Mesenchymal stem cell (in vitro differentiated cells and primary cell): ENCODE measurements at regions not wholly inside any gene's neighbourhood (a gene's known extent, or its start where the extent isn't known, plus 50 kb on each side); places are given as distances from the start of the nearest gene placed in this dataset.

ENCODE experiments used
- DNase-seq: peaks from one replicate; pipeline ENCODE4 v3.0.0-alpha.2; 2013
- H2AFZ ChIP-seq: one replicate; pipeline ENCODE4 v1.6.1; 2013; ENCODE audit warnings: low read depth, mild to moderate bottlenecking, control low read depth, inconsistent platforms, low read length, moderate library complexity
- H2AK5ac ChIP-seq: 2 replicates; pipeline ENCODE4 v1.6.1; 2013; ENCODE audit warnings: low read length, moderate library complexity, mild to moderate bottlenecking, inconsistent platforms; ENCODE audit not compliant: severe bottlenecking
- H2BK120ac ChIP-seq: one replicate; pipeline ENCODE4 v1.6.1; 2013; ENCODE audit warnings: low read depth, mild to moderate bottlenecking, inconsistent platforms, low read length, moderate library complexity
- H2BK12ac ChIP-seq, 2 experiments: one replicate each; pipeline ENCODE4 v1.6.1; 2013; ENCODE audit warnings: inconsistent platforms in 2 of 2, low read length in 2 of 2, mild to moderate bottlenecking in 2 of 2, moderate library complexity in 2 of 2, control low read depth in 1 of 2
- H2BK15ac ChIP-seq: one replicate; pipeline ENCODE4 v1.6.1; 2013; ENCODE audit warnings: mild to moderate bottlenecking, low read depth, inconsistent platforms; ENCODE audit not compliant: poor library complexity, severe bottlenecking
- H2BK5ac ChIP-seq: 2 replicates; pipeline ENCODE4 v1.6.1; 2013; ENCODE audit warnings: low read depth, mild to moderate bottlenecking, low read length, control low read depth, inconsistent platforms; ENCODE audit not compliant: poor library complexity, severe bottlenecking
- H3K14ac ChIP-seq, 2 experiments: one replicate each; pipeline ENCODE4 v1.6.1; 2013; ENCODE audit warnings: inconsistent platforms in 2 of 2, low read length in 2 of 2, control low read depth in 1 of 2, mild to moderate bottlenecking in 1 of 2, moderate library complexity in 1 of 2
- H3K18ac ChIP-seq, 2 experiments: one replicate each; pipeline ENCODE4 v1.6.1; 2013; ENCODE audit warnings: inconsistent platforms in 2 of 2, low read length in 2 of 2, control low read depth in 1 of 2, low read depth in 1 of 2, mild to moderate bottlenecking in 1 of 2
- H3K23ac ChIP-seq, 2 experiments: one replicate each; pipeline ENCODE4 v1.6.1; 2013; ENCODE audit warnings: inconsistent platforms in 2 of 2, low read length in 2 of 2, mild to moderate bottlenecking in 2 of 2, moderate library complexity in 2 of 2, control low read depth in 1 of 2
- H3K27ac ChIP-seq: 2 replicates; pipeline ENCODE4 v1.5.1; 2013; ENCODE audit warnings: mild to moderate bottlenecking, moderate library complexity, low read length, control low read depth, inconsistent platforms; ENCODE audit not compliant: poor library complexity, severe bottlenecking
- H3K27me3 ChIP-seq, 2 experiments: 2 replicates each; pipeline versions ENCODE4 v1.6.1 to v1.7.0; 2013; ENCODE audit warnings: low read length in 2 of 2, mild to moderate bottlenecking in 2 of 2, moderate library complexity in 2 of 2, control low read depth in 1 of 2, inconsistent platforms in 1 of 2; ENCODE audit not compliant: control insufficient read depth in 1 of 2, insufficient read depth in 1 of 2
- H3K36me3 ChIP-seq, 2 experiments: 2 replicates each; pipeline versions ENCODE4 v1.6.1 to v1.7.0; 2013; ENCODE audit warnings: low read length in 2 of 2, control low read depth in 1 of 2, inconsistent platforms in 1 of 2, low read depth in 1 of 2, mild to moderate bottlenecking in 1 of 2; ENCODE audit not compliant: insufficient read depth in 2 of 2, control insufficient read depth in 1 of 2
- H3K4ac ChIP-seq, 2 experiments: one replicate each; pipeline ENCODE4 v1.6.1; 2013; ENCODE audit warnings: inconsistent platforms in 2 of 2, low read length in 2 of 2, mild to moderate bottlenecking in 2 of 2, moderate library complexity in 2 of 2, control low read depth in 1 of 2, low read depth in 1 of 2
- H3K4me1 ChIP-seq: 2 replicates; pipeline ENCODE4 v1.6.1; 2013; ENCODE audit warnings: low read depth, low read length, control low read depth; ENCODE audit not compliant: control insufficient read depth, insufficient read depth
- H3K4me2 ChIP-seq: 2 replicates; pipeline ENCODE4 v1.6.1; 2013; ENCODE audit warnings: low read length, mild to moderate bottlenecking, inconsistent platforms; ENCODE audit not compliant: poor library complexity, severe bottlenecking
- H3K4me3 ChIP-seq, 2 experiments: 2 replicates each; pipeline versions ENCODE4 v1.5.1 to v1.7.0; 2013; ENCODE audit warnings: low read length in 2 of 2, mild to moderate bottlenecking in 2 of 2, control low read depth in 1 of 2, low read depth in 1 of 2; ENCODE audit not compliant: insufficient read depth in 1 of 2
- H3K79me1 ChIP-seq: replicated peaks from 2 replicates; pipeline ENCODE4 v1.6.1; 2013; ENCODE audit warnings: mild to moderate bottlenecking, control low read depth, low read length, inconsistent platforms; ENCODE audit not compliant: poor library complexity, severe bottlenecking
- H3K9ac ChIP-seq: 2 replicates; pipeline ENCODE4 v1.7.0; 2013; ENCODE audit warnings: mild to moderate bottlenecking, low read length, moderate library complexity
- H3K9me3 ChIP-seq: 2 replicates; pipeline ENCODE4 v1.7.0; 2013; ENCODE audit warnings: mild to moderate bottlenecking, low read length; ENCODE audit not compliant: control insufficient read depth
- H4K8ac ChIP-seq: one replicate; pipeline ENCODE4 v1.6.1; 2013; ENCODE audit warnings: inconsistent platforms, mild to moderate bottlenecking, low read length, moderate library complexity
- H4K91ac ChIP-seq: one replicate; pipeline ENCODE4 v1.6.1; 2013; ENCODE audit warnings: mild to moderate bottlenecking, low read length, inconsistent platforms
- WGBS: methylation state at CpG from one replicate; pipeline ENCODE4 v1.1.7; 2013; ENCODE audit warnings: mixed read lengths; 5-methylcytosine and 5-hydroxymethylcytosine counted together

DNA sequence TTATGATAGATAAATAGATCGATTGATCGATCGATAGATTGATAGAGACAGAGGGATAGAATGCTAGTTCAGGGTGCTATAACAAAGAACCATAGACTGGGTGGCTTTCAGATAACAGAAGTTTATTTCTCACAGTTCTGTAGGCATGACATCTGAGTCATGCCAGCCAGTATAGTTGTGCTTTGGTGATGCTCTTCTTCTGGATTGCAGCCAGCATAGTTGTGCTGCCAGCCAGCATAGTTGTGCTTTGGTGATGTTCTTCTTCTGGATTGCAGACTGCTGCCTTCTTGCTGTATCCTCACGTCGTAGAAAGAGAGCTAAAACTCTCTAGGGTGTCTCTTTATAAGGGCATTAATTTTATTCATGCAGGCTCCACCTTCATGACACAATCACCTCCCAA lies 860.8 kb downstream of the BRINP3 start:
- no peak overlapping the region for H2AFZ ChIP-seq
- no peak overlapping the region for H2BK5ac ChIP-seq
- H3K4me3 ChIP-seq: no peak overlapping the region
- 96% methylated on average over 3 of the region's 5 CpGs for WGBS
- no peak overlapping the region for H3K4ac ChIP-seq
- H4K8ac ChIP-seq: no peak overlapping the region
- H3K9ac ChIP-seq: no peak overlapping the region
- H3K9me3 ChIP-seq: no peaks in the 10 kb centered on the region
- H3K27me3 ChIP-seq: no peaks in the 10 kb centered on the region
- no peaks in the 10 kb centered on the region for H3K79me1 ChIP-seq
- H2BK15ac ChIP-seq: no peak overlapping the region
- H3K23ac ChIP-seq: no peak overlapping the region
- H3K18ac ChIP-seq: no peak overlapping the region
- H3K27ac ChIP-seq: peak overlapping the region; percentile 41
- H4K91ac ChIP-seq: no peak overlapping the region
- H3K14ac ChIP-seq: no peak overlapping the region
- no peaks in the 10 kb centered on the region for H3K4me1 ChIP-seq
- H2BK12ac ChIP-seq: no peak overlapping the region
- H3K4me2 ChIP-seq: no peak overlapping the region
- H2AK5ac ChIP-seq: no peak overlapping the region
- no peak for DNase-seq
- H2BK120ac ChIP-seq: no peak overlapping the region
- H3K36me3 ChIP-seq: no peaks in the 10 kb centered on the region

DNA sequence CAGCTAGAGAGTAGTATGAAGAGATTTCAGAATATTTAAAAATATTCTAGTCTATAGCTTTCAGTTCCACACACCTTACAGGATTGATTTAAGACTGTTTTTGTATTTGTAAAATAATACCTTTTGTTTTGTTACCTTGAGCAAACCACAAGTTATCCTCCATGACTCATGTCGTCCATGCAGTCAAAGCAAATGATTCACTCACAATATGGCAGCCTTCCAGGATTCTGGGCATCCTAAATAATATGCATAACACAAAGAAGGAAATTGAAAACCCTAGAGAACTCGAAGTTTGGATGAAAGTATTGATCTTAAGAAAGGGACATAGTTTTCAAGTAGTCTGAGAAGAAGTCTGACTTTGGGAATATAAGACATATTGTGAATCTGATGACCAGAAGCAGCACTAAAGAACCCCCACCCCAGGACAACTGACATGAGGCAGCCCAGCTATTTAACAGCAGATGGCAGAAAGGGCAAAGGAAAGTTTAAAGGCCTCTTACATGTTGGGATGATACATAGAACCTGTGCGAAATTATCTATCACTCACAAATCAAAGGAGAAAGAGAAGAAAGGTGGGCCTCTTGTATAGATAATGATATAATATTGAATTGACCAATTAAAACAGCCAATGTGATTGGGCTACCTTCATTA lies 857.9 kb downstream of the BRINP3 start:
- Histone ChIP-seq H3K4me1 (no peaks in the 10 kb centered on the region), H2BK120ac (no peak overlapping the region), H3K9ac (no peak overlapping the region), H4K91ac (no peak overlapping the region), H3K4ac (no peak overlapping the region), H4K8ac (no peak overlapping the region), H2BK5ac (no peak overlapping the region), H3K23ac (no peak overlapping the region), H3K4me2 (no peak overlapping the region), H3K27ac (peak overlapping the region; percentile 68), H3K79me1 (no peaks in the 10 kb centered on the region), H3K36me3 (no peaks in the 10 kb centered on the region), H3K9me3 (no peaks in the 10 kb centered on the region), H3K27me3 (no peaks in the 10 kb centered on the region), H2AK5ac (no peak overlapping the region), H2AFZ (no peak overlapping the region), H3K4me3 (no peak overlapping the region), H2BK12ac (no peak overlapping the region), H3K14ac (no peak overlapping the region), H3K18ac (no peak overlapping the region), H2BK15ac (no peak overlapping the region)
- 31% methylated on average over 2 of the region's 3 CpGs for WGBS
- peak; percentile 3 for DNase-seq

DNA sequence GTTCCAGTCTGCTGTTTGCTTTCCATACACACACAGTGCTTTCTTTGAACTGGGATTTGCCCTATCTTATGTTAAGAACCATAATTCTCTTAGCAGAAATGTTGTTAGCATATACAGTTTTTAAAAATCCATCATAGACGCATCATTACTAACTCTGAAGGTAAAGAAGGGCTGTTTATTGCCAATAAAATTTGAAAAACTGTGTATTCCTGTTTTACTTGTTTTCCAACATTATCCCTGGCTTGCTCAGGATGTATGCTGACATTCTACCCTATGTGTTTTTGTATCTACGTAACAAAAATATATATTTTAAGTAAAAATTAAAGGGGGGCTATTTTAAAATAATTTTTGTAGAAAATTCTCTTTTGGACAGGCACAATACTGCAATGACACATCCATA lies 857.2 kb downstream of the BRINP3 start:
- no CpG with 5 or more reads among the region's 2 CpGs for WGBS
- Histone ChIP-seq H2BK5ac (no peak overlapping the region), H4K91ac (no peak overlapping the region), H3K4me2 (no peak overlapping the region), H2BK120ac (no peak overlapping the region), H2AK5ac (no peak overlapping the region), H3K9me3 (no peaks in the 10 kb centered on the region), H2BK15ac (no peak overlapping the region), H3K27me3 (no peaks in the 10 kb centered on the region), H3K4me3 (no peak overlapping the region), H3K9ac (no peak overlapping the region), H2BK12ac (no peak overlapping the region), H3K79me1 (no peaks in the 10 kb centered on the region), H2AFZ (no peak overlapping the region), H3K4ac (no peak overlapping the region), H3K23ac (no peak overlapping the region), H3K18ac (no peak overlapping the region), H3K14ac (no peak overlapping the region), H3K36me3 (no peaks in the 10 kb centered on the region), H3K4me1 (no peaks in the 10 kb centered on the region), H3K27ac (no peak overlapping the region), H4K8ac (no peak overlapping the region)
- no peak for DNase-seq

DNA sequence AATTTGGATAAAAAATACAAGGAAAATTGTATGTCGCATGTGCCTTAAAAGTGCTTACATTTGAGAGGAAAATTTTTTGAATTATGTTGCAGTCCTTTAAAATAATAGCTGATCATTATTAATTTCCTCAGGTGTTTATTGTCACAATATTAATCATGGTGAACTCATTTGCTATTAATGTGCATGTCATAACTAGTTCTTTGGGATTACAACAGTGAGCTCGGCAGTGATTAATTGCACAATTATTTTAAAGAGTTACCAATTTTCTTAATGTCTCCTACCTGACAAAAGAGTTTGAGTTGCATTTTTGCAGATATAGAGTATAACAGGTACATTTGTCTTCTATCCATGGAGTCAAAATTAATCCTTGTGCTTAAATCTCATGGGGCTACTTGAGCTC lies 854.3 kb downstream of the BRINP3 start:
- H3K79me1 ChIP-seq: no peaks in the 10 kb centered on the region
- H2BK5ac ChIP-seq: no peak overlapping the region
- no peak overlapping the region for H2BK15ac ChIP-seq
- H3K9ac ChIP-seq: no peak overlapping the region
- no peak overlapping the region for H2BK12ac ChIP-seq
- H2AFZ ChIP-seq: no peak overlapping the region
- H3K9me3 ChIP-seq: no peaks in the 10 kb centered on the region
- no CpG with 5 or more reads among the region's 2 CpGs for WGBS
- H3K23ac ChIP-seq: no peak overlapping the region
- no peak overlapping the region for H4K91ac ChIP-seq
- H3K14ac ChIP-seq: no peak overlapping the region
- H3K36me3 ChIP-seq: no peaks in the 10 kb centered on the region
- H3K27ac ChIP-seq: no peak overlapping the region
- no peak overlapping the region for H2AK5ac ChIP-seq
- H3K4me3 ChIP-seq: no peak overlapping the region
- no peak overlapping the region for H3K4me2 ChIP-seq
- H3K4me1 ChIP-seq: no peaks in the 10 kb centered on the region
- no peak for DNase-seq
- no peak overlapping the region for H3K18ac ChIP-seq
- H3K4ac ChIP-seq: no peak overlapping the region
- H2BK120ac ChIP-seq: no peak overlapping the region
- no peaks in the 10 kb centered on the region for H3K27me3 ChIP-seq
- no peak overlapping the region for H4K8ac ChIP-seq
